BJ (cell line): ENCODE measurements at regions not wholly inside any gene's neighbourhood (a gene's known extent, or its start where the extent isn't known, plus 50 kb on each side); places are given as distances from the start of the nearest gene placed in this dataset.
"Not testable (repeated sequence)": the region's sequence is repeated elsewhere in the genome, so short reads cannot be mapped to it uniquely, and the experiment has no call there.

Experiments
- CTCF ChIA-PET: fragments of 350-600 bp; formaldehyde crosslinking; extraction: SDS; loops from one replicate; lab custom pipeline; 2021; ENCODE audit warnings: antibody characterized with exemption, inconsistent platforms; lab: Yijun Ruan, JAX
- POLR2A ChIA-PET: fragments of 300-600 bp; sonication (Branson Sonifier 250); formaldehyde crosslinking; extraction: SDS; loops from one replicate; lab custom pipeline; 2021; ENCODE audit warnings: antibody characterized with exemption; lab: Charles Lee
- DNase-seq: peaks from one replicate; pipeline ENCODE4 v3.0.0-alpha.2; 2011; ENCODE audit warnings: low read depth
- H3K27me3 ChIP-seq: 2 replicates; pipeline ENCODE4 v1.6.0; 2011; ENCODE audit warnings: low read length; ENCODE audit not compliant: control insufficient read depth, insufficient read depth
- H3K36me3 ChIP-seq: 2 replicates; pipeline ENCODE4 v1.5.1; 2011; ENCODE audit warnings: low read length; ENCODE audit not compliant: control insufficient read depth, insufficient read depth
- H3K4me3 ChIP-seq: 2 replicates; pipeline ENCODE4 v1.5.1; 2011; ENCODE audit warnings: low read depth, mild to moderate bottlenecking, control low read depth, low read length
- CTCF ChIP-seq: IDR thresholded peaks from 2 replicates; pipeline ENCODE4 v1.5.1; 2011; ENCODE audit warnings: low read depth, mild to moderate bottlenecking, control low read depth, inconsistent platforms, low read length, moderate library complexity; ENCODE audit not compliant: insufficient read depth

GRCh38 chr3:72646263-72646662 lies 202.0 kb downstream of the SHQ1 start:
- no peaks in the 10 kb centered on the region for H3K36me3 ChIP-seq
- no peak for TF ChIP-seq CTCF
- peaks cover 7% of the 10 kb centered on the region for H3K27me3 ChIP-seq
- ChIA-PET POLR2A (no interaction called here), CTCF (interaction anchor here (2.5 kb wide), 1 partner anchor 12 kb away, joined by 7 read pairs; no protein-coding TSS in a partner anchor)
- DNase-seq, result no peak
- no peak overlapping the region for H3K4me3 ChIP-seq

GRCh38 chr3:72643635-72644034 lies 204.6 kb downstream of the SHQ1 start:
- DNase-seq, CTCF ChIA-PET, H3K27me3 ChIP-seq, H3K36me3 ChIP-seq, H3K4me3 ChIP-seq: not testable (repeated sequence)
- POLR2A ChIA-PET, result interaction anchor here (0.7 kb wide), 1 partner anchor 32 kb away, joined by 3 read pairs; no protein-coding TSS in a partner anchor

DNA sequence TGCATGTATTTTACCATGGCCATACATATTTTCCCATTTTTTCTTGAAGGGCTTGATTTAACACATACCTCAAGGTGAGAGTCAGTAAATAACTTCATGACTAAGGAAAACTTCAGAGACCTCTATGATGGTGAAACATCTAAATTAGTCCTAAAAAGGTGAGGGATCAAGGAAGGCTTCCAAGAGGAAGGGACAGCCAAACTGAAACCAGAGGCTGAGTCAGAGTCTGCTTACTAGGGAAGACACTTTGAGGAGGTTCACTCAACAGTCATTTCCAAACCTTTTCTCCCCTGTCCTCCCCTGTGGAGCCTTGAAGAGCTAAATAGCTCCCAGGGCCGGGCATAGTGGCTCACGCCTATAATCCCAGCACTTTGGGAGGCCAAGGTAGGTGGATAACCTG lies 206.6 kb downstream of the SHQ1 start:
- ChIA-PET CTCF (no interaction called here), POLR2A (no interaction called here)
- no peak for TF ChIP-seq CTCF
- Histone ChIP-seq H3K27me3 (peaks cover 3% of the 10 kb centered on the region; the same call in 1 of the 2 replicates), H3K4me3 (no peak overlapping the region), H3K36me3 (no peaks in the 10 kb centered on the region)
- DNase-seq, result no peak

DNA sequence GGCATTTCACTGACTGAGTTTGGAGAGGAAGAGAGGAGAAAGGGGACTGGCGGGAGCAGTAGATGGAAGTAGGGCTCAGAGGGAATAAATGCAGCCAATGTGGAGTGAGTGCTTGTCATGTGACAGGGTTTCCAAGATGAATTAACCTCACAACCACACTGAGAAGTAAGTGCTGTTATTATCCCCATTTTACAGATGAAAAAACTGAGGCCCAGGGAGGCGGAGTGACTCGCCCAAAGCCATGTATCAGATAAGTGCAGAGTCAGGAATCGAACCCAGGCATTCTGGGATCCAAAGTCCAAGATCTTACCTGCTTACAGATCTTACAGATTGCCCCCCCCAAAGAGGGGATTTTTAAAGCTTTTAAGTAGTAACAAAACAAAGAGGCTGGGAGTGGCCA lies 207.2 kb downstream of the SHQ1 start:
- DNase-seq, result no peak
- CTCF ChIA-PET, result no interaction called here
- Histone ChIP-seq H3K4me3 (no peak overlapping the region), H3K27me3 (peaks cover 3% of the 10 kb centered on the region; the same call in 1 of the 2 replicates), H3K36me3 (no peaks in the 10 kb centered on the region)
- POLR2A ChIA-PET, result no interaction called here
- no peak for TF ChIP-seq CTCF

GRCh38 chr3:72636969-72637597 lies 211.2 kb downstream of the SHQ1 start:
- Histone ChIP-seq H3K27me3 (no peaks in the 10 kb centered on the region; the same call in 1 of the 2 replicates), H3K4me3 (no peak overlapping the region), H3K36me3 (no peaks in the 10 kb centered on the region)
- DNase-seq, result no peak
- TF ChIP-seq CTCF, result no peak
- POLR2A ChIA-PET, result no interaction called here
- CTCF ChIA-PET, result interaction anchor here (1.3 kb wide), 1 partner anchor 13 kb away, joined by 4 read pairs; no protein-coding TSS in a partner anchor

DNA sequence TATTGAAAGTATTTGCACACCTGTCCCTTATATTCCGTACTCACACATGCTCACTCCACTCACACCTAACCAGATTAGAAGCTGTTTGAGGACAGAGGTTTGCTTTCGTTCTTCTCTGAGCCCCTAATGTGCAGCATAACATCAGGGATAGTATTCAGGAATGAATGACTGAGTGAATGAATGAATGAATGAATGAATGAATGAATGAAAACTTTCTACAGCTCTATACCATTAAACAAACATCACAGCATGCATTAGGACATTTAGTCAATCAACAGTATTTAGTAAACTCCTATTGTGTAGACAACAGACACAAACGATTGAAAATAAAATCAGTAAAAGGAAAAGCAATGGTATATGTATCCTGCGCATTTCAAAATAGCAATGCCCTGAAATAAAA lies 212.7 kb downstream of the SHQ1 start:
- no peaks in the 10 kb centered on the region for H3K36me3 ChIP-seq
- POLR2A ChIA-PET, result no interaction called here
- H3K4me3 ChIP-seq, result no peak overlapping the region
- H3K27me3 ChIP-seq, result no peaks in the 10 kb centered on the region; the same call in 1 of the 2 replicates
- no peak for DNase-seq
- CTCF ChIA-PET, result interaction anchor here (0.9 kb wide), 1 partner anchor 31 kb away, joined by 5 read pairs; no protein-coding TSS in a partner anchor
- no peak for TF ChIP-seq CTCF
